RKO (cell line): ENCODE measurements at regions not wholly inside any gene's neighbourhood (a gene's known extent, or its start where the extent isn't known, plus 50 kb on each side); places are given as distances from the start of the nearest gene placed in this dataset.

Experiments
- DNase-seq: peaks from one replicate; pipeline ENCODE4 v3.0.0-alpha.2; 2016; ENCODE audit warnings: low spot score

DNA sequence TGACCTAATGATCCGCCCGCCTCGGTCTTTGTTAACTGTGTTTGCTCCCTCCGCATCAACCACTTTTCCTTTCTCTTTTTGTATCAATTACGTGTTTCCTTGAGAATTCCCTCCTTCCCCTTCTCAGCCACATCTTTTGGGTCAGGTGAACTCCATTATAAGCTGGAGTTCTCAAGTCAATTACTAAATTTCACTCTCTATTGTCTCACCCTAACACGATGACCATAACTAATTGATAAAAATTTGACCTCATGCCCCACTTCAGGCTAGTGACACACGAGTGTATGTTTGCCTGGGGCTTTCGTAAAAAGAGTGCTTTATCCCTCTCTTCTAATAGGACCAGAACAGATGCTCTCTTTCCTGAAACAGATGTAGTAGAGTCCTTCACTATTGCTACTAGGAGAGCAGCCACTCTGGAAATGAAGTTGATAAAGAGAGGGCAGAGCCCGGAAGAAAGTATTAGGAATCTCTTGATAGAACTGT is 403.6 kb upstream of the ANXA10 start:
- no peak for DNase-seq

DNA sequence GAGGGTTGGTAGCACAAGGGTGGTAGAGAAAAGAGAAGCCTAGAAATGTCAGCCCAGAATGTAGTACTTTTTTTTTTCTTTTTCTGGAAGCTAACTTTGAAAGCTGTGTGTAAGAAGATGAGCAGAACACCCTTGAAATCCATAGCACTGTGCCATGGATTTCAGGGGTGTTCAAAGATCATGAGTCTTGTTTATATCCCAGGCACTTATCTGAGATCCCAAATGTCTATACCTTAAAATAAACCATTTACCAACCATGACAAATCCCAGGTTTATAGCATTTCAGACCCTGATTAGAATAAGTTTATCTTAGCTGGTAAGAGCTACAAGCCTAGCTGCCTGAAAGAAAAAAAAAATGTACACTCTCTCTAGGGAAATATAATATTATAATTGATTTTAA is 389.9 kb upstream of the ANXA10 start:
- no peak for DNase-seq

DNA sequence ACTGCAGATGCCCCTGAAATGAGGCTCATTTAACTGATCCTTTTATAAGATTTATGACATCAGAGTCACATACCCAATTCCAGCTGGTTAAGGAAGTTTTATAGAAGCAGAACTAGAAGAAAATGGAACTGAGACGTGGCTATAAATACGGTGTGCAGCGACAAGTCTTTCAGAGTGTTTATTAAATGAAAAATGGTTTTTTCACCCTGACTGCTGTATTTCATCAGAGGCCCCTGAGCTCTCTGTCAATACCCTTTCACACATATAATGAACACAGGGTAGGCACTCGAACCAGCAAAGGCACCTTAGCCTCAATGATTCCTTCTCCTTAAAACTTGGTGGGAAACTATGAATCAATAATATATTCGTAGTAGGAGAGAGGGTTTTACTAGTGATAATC is 380.8 kb upstream of the ANXA10 start:
- DNase-seq, result no peak

DNA sequence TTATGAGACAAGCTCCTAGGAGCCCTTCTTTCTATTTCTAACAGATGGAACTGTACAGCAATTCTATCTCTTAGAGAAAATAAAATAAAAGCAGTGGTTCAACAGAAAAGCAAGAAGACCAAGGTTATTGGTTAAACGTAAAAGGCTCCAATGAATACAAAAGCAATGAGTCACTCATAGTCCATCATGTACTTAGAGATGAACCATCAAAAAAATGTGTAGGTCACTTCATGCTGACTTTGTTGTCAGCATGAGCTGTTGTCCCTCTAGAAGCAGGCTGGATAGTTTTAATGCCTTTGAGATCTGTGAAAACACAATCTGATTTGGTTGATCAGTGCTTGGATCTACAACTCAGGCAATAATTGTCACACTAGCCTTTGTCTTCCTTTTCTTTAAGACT is 378.6 kb upstream of the ANXA10 start:
- peak; percentile 17 for DNase-seq

DNA sequence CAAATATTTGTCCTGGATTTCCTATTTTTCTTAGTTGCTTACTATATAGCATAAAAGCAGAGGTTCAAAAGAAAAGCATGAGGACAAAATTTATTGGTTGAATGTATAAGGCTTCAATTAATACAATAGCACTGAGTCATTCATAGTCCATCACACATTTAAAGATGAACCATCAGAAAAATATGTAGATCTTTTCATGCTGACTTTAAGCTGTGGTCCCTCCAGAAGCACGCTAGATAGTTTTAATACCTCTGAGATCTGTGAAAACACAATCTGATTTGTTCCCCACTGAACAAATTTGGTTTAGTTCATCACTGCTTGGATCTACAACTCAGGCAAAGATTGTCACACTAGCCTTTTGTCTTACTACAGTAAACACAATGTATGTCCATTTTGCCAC is 377.2 kb upstream of the ANXA10 start:
- no peak for DNase-seq

DNA sequence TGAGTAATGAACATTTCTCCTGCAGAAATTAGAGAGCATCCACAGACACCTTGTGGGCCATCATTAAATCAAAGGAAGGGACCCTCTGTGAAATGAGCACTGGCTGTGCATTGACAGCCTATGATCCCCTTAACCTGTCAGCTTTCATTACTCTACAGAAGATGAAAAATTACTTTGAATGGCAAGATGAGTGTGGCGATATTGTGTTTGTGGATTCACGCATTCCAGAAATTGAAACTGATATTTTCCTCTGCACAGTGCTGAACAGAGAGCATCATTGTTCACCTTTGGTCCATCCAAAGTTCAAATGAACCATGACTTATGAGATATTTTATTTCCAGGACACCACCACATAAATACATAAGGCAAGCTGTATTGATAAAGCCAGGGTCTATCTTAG is 374.8 kb upstream of the ANXA10 start:
- no peak for DNase-seq

GRCh38 chr4:167721617-167722486 is 370.5 kb upstream of the ANXA10 start:
- DNase-seq, result no peak

DNA sequence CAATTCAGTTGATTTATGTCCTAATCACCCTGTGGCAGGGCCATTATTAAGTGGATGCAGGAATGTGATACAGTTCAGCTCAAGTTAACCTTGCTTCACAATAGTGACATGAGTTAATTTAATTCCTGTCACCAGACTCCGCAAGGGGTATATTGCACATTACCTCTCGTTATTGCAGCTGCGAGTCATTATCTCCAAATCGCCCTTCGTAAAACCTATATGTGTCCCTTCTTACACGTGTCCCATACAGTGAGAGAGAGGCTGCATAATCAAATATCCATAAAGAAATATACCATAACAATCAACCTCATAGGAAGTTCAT is 369.9 kb upstream of the ANXA10 start:
- DNase-seq, result no peak

DNA sequence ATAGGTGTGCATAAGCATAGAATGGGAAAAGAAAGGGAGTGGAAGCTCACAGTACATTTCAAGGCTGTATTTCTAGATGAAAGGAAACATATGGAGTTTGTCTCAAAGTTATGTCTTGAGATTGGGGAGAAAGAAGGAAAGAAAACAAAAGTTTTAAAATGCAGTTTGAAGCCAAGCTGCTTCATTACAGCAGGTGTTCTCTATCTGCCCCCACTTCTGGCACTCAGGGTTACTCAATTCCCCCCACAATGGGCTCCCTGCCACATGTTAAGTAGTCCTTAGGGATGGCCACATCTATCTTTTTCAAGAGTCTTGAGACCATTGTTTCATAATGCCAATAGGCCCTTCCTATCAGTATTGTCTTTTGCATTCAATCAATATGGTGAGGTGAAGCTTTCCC is 367.4 kb upstream of the ANXA10 start:
- no peak for DNase-seq

GRCh38 chr4:167730769-167731168 is 361.6 kb upstream of the ANXA10 start:
- no peak for DNase-seq

- DNase-seq, result no peak
Observed at GRCh38 chr4:167745024-167745687, 347.2 kb upstream of the ANXA10 start.

DNA sequence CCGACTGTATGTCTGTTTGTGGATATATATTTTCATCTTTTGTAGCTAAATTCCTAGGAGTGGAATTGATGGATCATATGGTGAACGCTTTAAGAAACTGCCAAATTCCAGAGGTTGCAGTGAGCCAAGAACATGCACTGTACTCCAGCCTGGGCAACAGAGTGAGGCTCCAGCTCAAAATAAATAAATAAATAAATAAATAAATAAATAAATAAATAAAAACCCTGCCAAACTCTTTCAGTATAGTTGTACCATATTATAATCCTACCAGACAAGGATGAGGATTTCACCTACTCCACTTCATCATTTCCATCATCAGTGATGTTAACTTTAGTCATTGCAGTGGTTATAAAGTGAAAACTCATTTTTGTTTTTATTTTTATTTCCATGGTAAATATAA is 325.1 kb upstream of the ANXA10 start:
- no peak for DNase-seq

GRCh38 chr4:167774646-167775045 is 317.7 kb upstream of the ANXA10 start:
- peak; percentile 2 for DNase-seq

- no peak for DNase-seq
Observed at GRCh38 chr4:167775375-167775774, 317.0 kb upstream of the ANXA10 start.

GRCh38 chr4:167779280-167779679 is 313.1 kb upstream of the ANXA10 start:
- no peak for DNase-seq

DNA sequence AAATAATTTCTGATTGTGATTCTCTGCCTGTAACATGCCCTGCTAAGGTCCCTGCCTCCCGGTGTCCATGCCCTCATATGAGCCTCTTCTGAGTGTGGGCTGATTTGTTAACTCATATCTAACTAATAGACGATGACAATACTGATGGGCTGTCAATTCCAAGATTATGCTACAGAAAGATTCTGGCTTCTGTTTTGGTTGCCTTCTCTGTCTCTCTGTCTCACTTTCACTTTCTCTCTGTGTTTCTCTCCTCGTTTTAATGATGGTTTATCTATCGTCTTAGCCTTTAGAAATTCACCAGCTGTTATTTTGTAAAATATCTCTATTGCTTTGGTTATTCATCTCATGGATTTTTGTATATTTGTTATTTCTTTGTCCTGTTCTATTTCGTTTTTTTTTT is 312.5 kb upstream of the ANXA10 start:
- DNase-seq, result no peak

DNA sequence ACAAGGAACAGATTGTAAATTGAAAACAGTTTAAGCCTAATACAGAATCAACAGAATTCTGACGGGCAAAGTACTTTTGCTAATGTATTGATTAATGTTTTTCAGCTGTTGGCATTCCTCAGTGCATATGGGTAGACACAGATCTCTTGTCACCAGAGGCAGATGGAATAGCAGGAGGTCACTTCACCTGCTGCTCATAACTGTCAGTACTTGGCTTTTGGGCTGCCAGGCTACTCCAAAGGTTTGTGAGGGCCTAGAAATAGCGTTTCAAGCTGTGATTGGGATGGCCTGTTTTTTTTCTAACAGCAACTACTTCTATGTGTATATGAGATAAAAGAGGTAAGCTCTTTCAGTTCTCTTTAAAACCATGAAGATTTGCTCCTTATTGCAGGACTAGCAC is 307.5 kb upstream of the ANXA10 start:
- no peak for DNase-seq

DNA sequence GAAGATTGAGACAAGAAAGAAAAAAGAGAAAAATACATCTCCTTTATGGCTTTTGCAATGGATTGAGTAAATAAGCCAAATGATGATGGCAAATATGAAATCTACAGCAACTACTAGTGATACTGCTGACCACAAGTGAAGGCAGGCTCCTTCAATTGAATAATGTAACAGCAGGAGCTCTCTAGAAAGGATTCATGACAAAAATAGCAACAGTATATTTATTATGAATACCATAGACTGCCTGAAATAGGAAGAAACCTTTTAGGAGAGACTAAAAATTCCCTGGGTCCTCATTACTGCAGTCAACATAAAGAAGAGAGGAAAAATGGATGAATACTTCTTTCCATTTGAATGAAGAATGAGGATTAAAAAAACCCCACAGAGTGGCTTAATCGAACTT is 306.8 kb upstream of the ANXA10 start:
- no peak for DNase-seq

DNA sequence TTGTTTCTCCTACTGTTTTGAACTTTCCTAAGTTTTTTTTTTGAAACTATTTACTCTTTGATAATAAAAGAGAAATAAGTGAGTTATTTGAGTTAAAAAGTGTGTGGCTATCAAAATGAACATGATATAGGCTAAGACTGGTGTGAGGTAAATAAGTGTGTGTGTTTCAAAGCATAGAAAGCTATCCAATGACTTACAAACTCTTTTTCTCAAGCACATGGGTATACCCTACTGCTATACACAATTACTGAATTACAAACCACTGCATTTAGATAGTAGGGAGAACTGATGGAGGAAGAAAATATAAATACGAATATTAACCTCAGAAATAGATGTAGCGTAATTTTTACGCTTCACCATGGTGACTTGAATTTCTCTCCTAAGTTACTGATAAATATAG is 305.8 kb upstream of the ANXA10 start:
- no peak for DNase-seq

GRCh38 chr4:167787231-167787630 is 305.1 kb upstream of the ANXA10 start:
- no peak for DNase-seq

DNA sequence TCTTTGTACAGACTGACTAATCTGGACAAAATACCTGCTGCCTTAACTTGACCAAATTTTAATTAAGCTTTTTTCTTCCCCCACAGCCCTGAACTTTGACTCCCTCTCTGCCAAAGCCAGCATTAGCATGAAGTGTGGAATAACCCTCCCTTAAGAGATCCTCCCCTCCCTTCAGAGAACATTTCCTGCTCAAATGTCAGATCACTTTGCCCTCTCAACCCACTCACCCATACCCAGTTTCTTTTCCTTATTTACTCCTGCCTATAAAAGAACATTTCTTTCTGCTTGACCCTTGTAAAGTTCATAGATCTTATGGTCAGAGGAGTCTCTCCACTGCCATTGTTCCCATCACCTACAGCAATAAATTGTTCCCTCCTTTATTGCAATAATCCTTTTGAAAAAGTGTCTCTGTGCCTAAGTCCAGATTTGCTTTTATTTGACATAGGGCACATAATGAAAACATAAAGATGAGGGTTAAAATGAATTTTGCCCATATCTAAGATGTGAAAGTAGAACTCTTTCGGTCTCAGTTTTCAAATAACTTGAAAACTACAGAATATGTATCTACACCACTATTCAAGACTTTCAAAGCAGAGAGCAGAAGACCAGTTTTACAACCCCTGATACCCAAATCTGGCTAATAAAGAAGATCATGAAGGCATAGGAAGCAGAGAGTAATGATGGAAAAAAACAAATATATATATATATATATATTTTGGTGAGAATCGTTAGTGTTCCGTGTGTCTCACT is 289.7 kb upstream of the ANXA10 start:
- DNase-seq, result no peak

- DNase-seq, result no peak
Observed at GRCh38 chr4:167811958-167812357, 280.4 kb upstream of the ANXA10 start.

GRCh38 chr4:167826281-167826680 is 266.1 kb upstream of the ANXA10 start:
- no peak for DNase-seq
